ENCODE measurements at regions not wholly inside any gene's neighbourhood (a gene's known extent, or its start where the extent isn't known, plus 50 kb on each side); places are given as distances from the start of the nearest gene placed in this dataset.

DNA sequence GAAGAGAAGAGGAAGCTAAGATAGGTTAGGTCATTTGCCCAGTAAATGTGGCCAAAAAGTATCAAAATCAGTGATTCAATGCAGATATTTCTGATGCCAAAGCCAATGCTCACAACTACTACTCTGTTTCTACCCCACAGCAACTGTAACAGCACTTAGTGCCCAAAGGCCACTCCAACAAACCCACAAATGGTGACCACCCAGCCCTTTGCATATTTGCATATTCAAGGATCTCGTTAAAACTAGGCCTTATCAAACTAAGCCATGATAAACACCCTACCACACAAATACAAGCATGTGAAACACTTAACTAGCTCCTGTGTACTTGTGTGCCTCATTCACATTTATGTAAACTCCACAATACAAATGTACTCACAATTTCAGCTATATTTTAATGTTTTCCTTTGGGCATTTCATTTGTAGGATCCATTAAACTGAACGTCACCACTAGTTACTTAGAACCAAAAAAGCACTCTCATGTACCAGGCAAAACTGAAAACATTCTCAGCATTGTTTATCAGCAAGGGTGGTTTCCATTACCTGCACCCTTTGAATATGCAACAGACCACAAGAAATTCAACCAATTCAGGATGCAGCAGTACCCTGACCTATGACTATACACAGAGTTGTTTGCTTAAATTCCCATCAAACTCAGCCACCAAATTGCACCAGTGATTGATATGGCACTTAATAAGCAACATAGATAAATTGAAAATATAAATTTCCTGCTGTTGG, 111.2 kb upstream of the STT3B start:
- no peak for DNase-seq (ENCODE audit: low read depth in 2 of 2)

DNA sequence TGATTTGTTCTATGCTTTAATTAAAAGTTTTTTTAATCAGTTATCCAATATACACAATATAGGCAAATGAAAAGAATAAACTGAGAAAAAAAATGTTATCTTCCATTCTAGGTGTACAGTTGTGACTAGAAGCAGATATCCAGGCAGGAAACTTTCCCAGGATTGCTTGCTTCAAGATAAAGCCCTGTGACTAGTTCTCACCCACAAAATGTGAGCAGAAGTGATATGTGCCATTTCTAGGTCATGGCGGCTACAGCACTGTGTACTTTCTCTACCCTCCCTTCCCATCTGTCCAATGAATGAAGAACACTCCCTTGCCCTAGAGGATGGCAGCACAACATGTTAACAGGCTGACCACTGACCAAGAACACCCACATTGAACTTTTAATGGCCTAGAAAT, 110.5 kb upstream of the STT3B start:
- no peak for DNase-seq (ENCODE audit: low read depth in 2 of 2)

DNA sequence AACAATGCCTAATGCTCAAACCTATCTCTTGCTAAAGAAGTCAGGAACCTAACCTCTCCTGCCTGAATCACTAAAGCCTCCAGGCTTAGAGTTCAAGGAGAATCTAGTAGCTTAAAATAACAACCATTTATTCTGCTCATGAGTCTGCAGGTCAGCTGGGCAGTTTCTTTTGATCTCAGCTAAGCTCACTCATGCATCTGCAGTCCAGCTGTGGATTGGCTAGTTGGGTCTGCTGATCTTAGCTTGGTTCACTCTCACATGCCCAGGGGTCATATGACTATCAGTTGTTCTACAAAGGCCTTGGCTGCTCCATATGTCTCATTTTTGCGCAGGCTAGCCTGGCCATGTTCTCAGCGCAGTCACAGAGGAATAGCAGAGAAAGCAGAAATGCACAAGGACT, 109.2 kb upstream of the STT3B start:
- no peak for DNase-seq (ENCODE audit: low read depth in 2 of 2)

DNA sequence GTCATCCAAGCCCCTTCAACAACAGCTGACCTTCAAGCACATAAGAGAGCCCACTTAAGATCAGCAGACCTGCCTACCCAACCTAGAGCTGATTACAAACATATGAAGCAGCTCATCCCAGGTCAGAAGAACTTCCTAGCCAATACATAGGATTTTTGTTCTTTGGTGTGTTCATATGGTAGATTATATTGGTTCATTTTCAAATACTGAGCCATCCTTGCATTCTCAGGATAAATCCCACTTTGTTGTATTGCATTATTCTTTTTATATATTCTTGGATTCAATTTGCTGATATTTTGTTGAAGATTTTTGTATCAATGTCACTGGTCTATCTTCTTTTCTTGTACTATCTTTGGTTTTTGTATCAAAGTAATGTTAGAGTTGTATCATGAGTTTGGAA, 107.3 kb upstream of the STT3B start:
- no peak for DNase-seq (ENCODE audit: low read depth in 2 of 2)

DNA sequence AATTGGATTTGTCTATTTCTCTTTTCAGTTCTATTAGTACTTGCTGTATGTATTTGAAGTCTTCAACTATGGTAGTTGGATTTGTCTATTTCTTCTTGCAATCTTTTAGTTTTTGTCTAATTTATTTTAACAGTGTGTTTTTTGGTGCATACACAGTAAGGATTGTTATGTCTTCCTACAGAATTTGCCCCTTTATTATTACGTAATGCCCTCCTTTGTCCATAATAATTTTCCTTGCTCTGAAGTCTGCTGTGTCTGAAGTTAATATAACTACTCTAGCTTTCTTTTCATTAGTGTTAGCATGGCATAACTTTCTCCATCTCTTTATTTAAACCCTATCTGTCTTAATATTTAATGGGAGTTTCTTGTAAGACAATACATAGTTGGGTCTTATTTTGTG, 105.1 kb upstream of the STT3B start:
- no peak for DNase-seq (ENCODE audit: low read depth in 2 of 2)

DNA sequence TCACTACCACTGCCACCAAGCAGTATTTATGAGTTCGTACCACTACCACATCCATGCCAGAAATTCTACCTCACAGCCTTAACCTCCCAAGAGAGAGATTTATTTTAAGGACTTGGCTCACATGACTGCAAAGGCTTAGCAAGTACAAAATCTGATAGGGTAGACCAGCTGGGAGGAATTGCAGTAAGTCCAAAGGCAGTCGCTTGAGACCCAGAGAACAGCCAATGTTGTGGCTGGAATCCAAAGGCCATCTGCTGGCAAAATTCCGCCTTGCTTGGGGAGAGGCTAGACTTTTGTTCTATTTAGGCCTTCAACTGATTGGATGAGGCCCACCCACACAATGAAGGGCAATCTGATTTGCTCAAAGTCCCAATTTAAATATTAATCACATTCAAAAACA, 101.4 kb upstream of the STT3B start:
- no peak for DNase-seq (ENCODE audit: low read depth in 2 of 2)

DNA sequence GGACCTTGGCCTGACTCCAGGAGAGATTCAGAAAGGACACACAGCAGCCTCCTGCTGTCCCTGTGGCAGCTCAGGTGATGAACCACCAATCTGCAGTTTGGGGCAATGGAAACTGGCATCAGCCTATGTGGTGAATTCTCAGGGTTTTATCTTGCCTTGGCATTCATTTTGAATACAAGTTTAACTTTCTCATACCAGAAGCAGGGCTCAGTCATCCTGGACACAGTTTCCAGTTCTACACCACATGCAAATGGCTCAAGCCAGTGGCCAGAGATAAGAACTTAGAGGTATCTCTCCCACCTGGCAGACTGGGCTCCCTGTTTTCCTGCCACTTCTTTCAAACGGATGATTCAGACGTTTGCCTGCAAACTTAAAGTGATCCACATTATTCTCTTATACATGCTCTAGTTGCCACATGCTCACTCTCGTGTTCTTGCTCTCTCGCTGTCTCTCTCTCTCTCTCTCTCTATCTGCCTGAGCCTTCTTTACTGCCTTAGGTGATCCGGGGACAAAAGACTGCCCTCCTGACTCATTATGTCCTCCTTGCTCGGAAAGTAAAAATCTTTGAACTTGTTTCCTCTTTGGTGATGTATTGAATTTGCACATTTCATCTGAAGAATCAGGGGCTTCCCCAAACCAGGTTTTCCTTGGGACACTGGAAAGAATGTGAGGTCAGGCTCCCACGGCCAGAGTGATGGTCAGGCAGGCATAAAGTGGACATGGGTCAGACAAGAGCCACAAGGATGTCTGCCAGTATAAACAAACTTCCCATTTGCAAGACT, 99.6 kb upstream of the STT3B start:
- DNase-seq (ENCODE audit: low read depth in 2 of 2) = no peak

DNA sequence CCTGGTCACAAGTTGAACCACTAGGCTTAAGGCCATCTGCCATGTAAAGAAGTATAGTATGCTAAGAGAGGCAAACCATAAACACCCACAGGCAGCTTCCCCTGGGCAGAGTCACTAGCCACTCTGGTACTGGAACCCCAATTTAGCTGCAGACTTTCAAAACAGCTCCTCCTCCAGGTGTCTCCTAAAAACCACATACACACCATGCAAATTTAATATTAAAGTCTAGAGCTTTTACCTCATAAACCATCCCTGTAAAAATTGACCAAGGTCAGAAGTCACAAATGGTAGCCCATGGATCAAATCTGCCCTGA, 99.1 kb upstream of the STT3B start:
- no peak for DNase-seq (ENCODE audit: low read depth in 2 of 2)

DNA sequence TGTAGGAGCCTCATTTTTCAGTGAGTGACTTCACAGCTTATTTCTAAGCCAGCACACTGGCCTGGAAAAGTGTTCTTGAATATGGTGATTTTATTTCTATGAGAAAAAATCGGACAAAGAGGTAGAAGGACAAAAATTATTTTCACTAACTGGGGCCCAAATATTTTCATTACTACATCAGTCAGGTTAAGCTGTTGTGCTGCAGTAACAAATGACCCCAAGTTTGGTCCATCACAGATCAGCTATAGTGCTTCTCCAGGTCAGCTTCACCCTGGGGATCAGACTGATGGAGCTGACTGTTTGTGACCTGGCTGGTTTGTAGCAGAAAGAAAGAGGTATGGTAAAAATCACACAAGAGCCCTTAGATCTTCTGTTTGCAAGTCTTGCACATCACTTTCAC, 97.9 kb upstream of the STT3B start:
- DNase-seq (ENCODE audit: low read depth in 2 of 2) = no peak

DNA sequence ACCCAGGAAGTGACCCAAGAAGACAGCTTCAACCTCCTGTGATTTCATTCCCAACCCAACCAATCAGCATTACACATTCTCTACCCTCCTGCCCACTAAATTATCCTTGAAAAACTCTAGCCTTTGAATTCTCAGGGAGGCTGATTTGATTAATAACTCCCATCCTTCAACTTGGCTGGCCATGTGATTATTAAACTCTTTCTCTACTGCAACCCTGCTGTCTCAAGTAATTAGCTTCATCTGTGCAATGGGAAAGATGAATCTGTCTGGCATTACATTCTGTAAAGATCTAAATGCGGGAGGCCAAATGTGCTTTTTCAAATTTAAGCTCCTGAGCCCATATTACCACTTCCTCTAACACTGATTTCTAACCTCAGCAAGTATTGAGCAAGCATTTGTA, 95.9 kb upstream of the STT3B start:
- no peak for DNase-seq (ENCODE audit: low read depth in 2 of 2)

DNA sequence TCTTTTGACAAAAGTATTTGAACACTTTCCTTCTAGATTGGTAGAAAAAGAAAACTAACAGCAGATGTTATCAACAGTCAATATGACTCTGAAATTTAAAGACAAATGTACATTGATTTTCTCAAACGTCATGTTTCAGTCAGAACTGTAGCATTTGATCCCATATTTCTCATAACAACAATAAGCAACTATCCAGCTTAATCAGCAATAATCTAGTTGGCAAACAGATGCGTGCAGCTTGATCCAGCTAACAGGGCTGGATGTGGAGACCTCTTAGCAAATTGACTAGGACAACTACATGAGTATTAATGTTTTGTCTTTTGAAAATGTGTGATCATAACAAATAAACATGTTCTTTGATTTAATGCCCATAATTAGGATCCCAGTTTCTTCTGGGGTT, 94.0 kb upstream of the STT3B start:
- DNase-seq (ENCODE audit: low read depth in 2 of 2) = no peak

DNA sequence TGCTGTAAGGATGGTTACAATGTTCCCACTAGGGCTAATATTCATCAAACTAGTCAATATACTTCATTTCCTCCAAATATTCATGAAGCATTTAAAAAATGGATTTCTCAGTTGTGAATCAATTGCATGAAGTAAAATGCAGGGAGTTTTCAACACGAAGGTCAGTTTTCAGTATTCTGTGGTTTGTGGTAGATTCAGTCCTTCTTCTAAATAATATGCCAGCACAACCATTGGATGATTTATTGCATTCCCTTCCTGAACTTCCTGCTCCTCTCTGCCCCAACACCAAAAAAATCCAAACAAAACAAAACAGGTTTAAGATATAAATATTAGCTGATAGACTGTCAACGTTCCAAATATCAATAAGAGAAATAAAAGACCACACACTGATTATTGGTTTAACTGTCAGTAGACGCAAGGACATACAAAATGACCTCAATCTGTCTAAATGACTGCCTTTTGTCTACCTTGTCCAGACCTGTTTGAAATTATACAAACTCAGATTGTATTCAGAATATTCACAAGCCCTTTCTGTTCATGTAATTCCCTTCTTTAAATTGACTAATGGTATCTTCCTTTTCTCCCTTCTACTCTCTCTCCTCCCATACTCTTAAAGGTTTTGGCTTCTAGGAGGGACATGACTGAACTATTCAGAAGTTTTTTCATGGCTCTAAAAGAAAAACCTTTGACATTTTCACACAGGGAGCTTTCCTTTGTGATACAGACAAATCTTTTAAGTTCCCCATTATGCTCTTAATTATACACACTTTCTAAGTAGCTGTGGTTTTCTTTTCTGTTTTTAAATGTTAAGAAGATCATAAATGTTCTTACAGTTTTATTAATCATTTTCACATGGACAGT, 92.6 kb upstream of the STT3B start:
- DNase-seq (ENCODE audit: low read depth in 2 of 2) = no peak

DNA sequence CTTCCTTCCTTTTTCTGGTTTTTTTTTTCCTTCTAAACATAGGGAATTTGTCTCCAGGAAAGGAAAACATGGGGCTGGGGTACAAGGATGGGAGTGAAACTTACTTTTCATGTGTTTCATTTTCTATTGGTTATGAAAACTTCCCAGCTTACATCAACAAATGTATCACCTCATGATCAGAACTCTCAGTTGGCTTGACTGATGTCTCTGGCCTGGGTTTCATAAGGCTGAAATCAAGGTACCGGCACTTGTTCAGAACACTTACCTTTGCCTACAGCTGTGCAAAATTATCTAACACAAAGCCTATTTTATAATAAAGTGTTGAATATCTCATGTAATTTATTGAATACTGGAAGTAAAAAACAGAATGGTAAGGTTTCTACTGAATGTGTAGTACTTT, 91.8 kb upstream of the STT3B start:
- DNase-seq (ENCODE audit: low read depth in 2 of 2) = no peak

DNA sequence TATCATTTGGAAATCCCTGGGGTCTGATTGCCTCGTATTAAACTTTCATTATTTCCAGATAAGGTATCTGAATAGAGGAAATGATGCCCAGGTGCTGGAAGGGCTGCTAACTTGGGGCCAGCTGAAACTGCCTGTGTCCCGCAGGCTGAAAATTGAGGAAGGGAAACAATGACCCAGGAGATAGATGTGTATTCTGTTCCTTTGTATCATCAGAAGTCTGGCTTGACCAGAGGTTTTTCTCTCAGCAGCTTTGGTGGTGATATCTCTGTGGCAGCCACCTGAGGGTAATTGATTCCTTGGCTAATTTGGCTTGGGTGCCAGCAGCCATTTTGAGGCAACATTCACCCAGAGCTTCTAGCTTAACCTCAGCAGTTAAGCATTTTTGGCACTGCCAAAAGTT, 90.0 kb upstream of the STT3B start:
- DNase-seq (ENCODE audit: low read depth in 2 of 2) = no peak

DNA sequence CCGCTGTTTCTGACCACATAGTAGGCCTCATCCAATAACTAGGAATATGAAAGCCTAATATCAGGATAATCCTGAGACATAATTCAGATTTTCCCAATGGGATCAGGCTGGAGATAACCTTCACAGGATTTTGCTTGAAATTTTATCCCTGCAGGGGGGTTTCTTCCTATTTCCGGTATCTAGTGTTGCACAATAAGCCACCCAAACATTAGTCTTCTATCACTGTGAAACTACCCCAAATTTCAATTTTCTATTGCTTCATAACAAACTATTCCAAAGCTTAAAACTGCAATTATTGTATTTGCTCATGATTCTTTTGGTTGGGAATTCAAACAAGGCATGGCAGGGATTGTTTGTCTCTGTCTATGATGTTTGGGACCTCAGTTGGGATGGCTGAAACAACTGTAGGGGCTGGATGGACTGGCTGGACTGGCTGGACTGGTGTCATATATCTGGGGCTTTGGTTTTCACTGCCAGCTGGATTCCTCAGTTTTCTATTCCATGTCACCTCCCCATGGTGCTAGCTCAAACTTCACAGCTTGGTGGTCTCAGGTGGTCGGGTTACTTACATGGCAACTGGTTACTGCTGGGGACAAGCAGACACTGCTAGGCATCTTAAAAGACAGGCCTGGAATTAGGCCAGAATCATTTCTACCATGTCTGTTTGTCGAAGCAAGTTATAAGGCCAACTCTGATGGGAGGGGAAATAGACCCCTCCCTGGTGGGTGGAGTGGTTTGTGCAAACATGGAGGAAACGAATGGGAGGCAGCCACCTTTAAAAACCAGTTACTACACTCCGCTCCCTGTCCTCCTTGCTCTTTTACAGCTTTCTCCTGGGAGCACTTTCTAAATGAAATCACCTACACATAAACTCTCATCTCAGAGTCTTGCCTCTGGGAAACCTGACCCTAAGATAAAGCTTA, 88.2 kb upstream of the STT3B start:
- DNase-seq (ENCODE audit: low read depth in 2 of 2) = no peak

DNA sequence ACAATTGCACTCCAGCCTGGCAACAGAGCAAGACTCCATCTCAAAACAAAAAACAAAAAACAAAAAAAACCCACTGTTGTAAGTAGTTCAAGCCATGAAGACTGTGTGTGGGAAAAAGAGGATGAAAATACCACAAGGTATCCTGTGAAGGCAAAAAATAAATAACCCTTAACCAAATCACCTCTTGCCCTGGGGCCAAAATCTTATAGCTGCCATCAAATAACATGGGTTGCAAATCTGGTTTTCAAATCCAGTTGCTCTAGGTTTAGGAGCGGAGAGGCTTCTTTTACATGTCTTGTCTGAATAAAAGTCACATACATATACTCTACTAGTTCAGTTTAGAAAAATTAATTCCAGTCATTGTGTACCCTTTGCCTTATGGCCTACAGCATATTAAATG, 87.0 kb upstream of the STT3B start:
- no peak for DNase-seq (ENCODE audit: low read depth in 2 of 2)

DNA sequence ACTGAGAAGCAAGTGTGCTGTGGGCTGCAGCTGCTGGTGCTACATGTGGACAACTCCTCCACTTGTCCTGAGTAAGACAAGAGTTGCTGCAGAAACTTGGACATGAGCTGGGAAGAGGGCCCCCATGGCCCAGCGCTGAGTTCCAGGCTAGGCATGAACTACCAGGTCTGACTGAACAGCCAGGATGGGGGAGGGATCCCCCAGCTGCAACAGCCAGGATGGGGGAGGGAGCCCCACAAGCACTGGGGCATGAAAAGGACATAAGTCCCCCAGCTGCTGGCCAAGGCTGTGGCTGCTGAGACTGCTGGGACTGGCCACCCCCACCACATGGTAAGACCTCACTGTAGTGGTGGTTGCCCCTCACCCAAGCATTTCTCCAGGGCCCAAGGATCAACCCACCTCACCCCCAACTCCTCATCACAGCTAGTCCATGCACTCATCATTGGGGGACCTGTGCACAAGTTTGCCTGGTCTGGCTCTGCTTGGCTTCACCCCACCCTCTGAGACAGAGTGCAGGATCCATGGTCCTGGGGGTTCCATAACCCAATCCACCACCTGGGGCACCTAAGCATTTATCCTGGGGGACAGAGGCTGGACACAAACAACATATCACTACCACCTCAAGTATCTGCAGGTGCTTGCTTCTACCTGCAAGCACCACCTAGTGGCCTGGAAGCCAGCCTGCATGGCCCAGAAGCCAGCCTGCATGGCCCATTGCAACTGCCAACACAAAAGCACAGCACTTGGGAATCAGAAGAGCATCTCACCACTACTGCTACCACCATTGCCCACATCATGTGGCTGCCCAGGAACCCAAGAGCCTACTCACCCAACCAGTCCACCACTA, 84.5 kb upstream of the STT3B start:
- no peak for DNase-seq (ENCODE audit: low read depth in 2 of 2)

DNA sequence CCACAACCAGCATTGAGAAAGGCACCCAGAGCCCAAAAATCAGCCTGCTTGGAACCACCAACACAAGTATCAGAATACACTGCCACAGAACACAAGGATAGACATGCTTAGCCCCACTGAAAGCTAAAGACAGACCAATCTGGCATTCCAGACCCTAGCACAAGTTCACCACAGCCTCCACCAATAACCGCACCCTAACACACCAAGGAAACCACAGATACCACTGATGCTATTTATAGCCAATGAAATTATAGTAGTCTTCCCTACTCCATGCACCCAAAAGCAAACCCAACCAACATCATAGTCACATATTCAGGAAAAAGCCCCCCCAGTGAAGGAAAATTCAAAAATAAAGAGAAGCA, 83.9 kb upstream of the STT3B start:
- no peak for DNase-seq (ENCODE audit: low read depth in 2 of 2)

DNA sequence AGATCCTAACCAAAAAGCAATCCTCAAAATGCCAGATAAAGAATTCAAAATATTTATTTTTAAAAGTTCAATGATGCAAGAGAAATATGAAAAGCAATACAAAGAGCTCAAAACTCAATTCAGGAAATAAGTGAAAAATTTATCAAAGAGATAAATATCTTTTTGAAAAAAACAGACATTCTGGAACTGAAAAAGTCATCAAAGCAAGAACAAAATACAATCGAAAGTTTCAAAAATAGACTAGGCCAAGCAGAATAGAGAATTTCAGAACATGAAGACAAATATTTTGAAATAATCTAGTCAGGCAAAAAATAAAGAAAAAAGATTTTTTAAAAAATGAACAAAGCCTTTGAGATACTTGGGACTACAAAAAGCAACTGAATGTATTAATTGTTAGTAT, 83.4 kb upstream of the STT3B start:
- no peak for DNase-seq (ENCODE audit: low read depth in 2 of 2)

DNA sequence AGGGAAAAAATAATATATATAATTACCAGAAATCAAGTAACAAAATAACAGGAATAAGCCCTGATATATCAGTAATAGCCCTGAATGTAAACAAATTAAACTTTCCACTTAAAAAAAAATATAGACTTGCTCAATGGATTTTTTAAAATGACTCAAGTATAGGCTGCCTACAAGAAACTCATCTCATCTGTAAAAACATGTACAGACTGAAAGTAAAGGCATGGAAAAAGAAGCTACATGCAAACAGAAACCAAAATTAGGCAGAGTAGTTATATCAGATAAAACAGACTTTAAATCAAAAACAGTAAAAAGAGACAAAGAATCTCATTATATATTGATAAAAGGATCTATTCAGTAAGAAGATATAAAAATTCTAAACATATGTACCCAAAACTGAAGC, 82.4 kb upstream of the STT3B start:
- no peak for DNase-seq (ENCODE audit: low read depth in 2 of 2)
